Astrocyte (in vitro differentiated cells and primary cell): ENCODE measurements at regions not wholly inside any gene's neighbourhood (a gene's known extent, or its start where the extent isn't known, plus 50 kb on each side); places are given as distances from the start of the nearest gene placed in this dataset.

Source experiments
- EZH2 ChIP-seq: IDR thresholded peaks from 2 replicates; pipeline ENCODE4 v1.6.1; 2012; ENCODE audit warnings: mild to moderate bottlenecking, low read length, inconsistent platforms; ENCODE audit not compliant: insufficient read depth
- TF ChIP-seq, protein P1 (sequence below): IDR thresholded peaks from 2 replicates; pipeline ENCODE4 v1.5.1; 2011; ENCODE audit warnings: low read depth, mild to moderate bottlenecking, inconsistent platforms, low read length, moderate library complexity; ENCODE audit not compliant: insufficient read depth

DNA sequence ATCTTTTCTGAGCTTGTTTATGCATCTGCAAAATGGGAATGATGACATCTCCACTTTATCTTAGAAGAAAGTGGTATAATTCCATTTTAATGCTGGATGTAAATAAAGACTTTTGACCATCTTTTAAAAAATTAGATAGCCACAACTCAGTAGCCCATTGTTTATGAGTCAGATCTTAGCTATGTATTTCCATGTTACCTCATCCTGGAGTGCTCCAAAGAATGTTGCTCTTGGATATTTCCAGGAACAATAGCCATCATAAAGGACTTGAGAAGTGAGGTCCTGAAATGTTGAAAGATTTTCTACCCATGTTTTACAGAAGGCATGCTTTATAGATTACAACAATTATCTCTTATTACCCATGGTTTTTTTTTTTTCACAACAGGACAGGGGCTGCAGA lies 229.3 kb upstream of the EDNRB start:
- TF ChIP-seq, protein P1, sequence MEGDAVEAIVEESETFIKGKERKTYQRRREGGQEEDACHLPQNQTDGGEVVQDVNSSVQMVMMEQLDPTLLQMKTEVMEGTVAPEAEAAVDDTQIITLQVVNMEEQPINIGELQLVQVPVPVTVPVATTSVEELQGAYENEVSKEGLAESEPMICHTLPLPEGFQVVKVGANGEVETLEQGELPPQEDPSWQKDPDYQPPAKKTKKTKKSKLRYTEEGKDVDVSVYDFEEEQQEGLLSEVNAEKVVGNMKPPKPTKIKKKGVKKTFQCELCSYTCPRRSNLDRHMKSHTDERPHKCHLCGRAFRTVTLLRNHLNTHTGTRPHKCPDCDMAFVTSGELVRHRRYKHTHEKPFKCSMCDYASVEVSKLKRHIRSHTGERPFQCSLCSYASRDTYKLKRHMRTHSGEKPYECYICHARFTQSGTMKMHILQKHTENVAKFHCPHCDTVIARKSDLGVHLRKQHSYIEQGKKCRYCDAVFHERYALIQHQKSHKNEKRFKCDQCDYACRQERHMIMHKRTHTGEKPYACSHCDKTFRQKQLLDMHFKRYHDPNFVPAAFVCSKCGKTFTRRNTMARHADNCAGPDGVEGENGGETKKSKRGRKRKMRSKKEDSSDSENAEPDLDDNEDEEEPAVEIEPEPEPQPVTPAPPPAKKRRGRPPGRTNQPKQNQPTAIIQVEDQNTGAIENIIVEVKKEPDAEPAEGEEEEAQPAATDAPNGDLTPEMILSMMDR = no peak
- no peak for TF ChIP-seq EZH2
